GM18907 (cell line): ENCODE measurements at regions not wholly inside any gene's neighbourhood (a gene's known extent, or its start where the extent isn't known, plus 50 kb on each side); places are given as distances from the start of the nearest gene placed in this dataset.

Experiments
- ATAC-seq: cut with Tn5 transposase; IDR thresholded peaks from one replicate; pipeline ENCODE4 v1.9.1; 2021; ENCODE audit warnings: mild to moderate bottlenecking, moderate library complexity; ENCODE audit not compliant: unreplicated experiment

- ATAC-seq: no peak
These were observed 249.2 kb downstream of the ZNF536 start for GRCh38 chr19:30621326-30621920.

DNA sequence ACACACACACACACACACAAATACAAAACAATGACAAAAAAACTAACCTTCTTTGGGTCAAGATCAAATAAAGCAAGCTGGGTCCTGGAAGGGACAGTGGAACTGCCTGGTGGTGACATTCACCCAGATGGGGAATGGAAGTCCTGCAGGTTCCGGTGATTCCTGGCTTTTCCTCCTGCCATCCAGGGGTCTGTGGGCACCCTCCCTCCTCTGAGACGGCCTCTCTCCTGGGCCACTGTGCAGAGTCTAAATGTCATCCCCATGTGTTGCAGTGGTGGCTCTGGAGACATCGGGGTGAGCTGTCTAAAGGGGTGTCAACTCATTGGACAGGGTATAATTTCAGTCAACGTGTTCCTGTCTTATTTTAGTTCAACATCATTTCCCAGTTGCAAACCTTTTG is 248.2 kb downstream of the ZNF536 start:
- ATAC-seq: no peak

DNA sequence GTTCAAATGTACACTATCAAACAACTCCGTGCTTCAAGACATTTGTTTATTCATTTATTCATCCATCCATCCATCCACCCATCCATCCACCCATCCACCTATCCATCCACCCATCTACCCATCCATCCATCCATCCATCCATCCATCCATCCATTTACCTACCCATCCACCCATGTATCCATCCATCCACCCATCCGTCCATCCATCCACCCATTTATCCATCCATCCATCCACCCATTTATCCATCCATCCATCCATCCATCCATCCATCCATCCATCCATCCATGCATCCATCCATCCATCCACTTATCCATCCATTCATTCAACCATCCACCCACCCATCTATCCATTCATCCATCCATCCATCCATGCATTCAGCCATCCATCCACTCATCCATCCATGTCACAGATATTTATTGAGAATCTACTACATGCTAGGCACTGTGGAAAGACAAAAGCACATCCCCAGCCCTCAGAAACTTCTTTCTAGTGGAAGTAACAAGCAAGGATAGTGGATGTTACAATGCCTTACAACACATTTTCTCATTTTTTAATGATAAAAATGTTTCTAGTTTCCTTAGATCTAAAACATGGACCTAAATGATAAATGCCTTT is 237.6 kb downstream of the ZNF536 start:
- ATAC-seq: no peak

DNA sequence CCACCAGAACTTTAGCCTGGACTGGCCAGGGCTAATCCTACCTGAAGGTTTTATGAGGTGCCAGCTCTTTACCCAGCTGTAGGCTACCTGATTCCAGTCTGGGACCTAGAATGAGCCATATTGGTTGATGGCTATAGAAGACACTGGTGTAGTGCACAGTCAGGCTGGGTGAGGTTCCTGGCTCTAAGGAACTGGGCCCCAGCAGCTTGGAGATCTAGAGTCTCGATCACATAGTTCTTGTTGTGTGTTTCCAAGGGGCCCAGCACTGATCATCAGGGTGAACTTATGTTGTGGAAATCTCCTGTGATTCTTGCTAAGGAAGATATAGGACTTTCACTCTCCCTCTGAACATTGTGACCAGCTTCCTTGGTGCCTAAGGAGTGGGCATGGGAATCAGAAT is 236.3 kb downstream of the ZNF536 start:
- no peak for ATAC-seq
